ENCODE measurements at regions not wholly inside any gene's neighbourhood (a gene's known extent, or its start where the extent isn't known, plus 50 kb on each side); places are given as distances from the start of the nearest gene placed in this dataset.

DNA sequence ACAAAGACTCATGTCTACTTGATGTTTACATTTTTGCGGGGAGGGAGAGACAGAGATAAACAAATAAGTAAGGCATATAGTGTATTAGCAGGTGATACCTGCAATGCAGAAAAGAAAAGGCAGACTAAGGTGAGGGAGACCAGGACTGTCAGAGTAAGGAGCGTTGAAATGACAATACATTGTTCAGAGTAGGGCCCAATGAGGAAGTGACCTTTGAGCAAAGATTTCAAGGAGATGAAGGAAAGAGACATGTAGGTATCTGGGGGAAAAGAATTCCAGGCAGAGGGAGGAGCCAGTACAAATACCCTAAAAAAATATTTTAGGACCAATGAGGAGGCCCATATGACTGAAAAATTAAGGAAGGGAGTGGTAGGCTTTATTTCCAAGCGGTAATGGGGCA is 162.7 kb upstream of the PRSS1 start:
- H3K27me3 ChIP-seq = no peaks in the 10 kb centered on the region
- H3K4me3 ChIP-seq (ENCODE audit: low read depth in 1 of 2, low read length in 1 of 2) = no peak overlapping the region
- no peaks in the 10 kb centered on the region for H3K4me1 ChIP-seq (ENCODE audit: control insufficient read depth in 1 of 2, insufficient read depth in 1 of 2, low read depth in 1 of 2, low read length in 1 of 2)
- no peak overlapping the region for H3K27ac ChIP-seq
- no peaks in the 10 kb centered on the region for H3K9me3 ChIP-seq
- no peaks in the 10 kb centered on the region for H3K36me3 ChIP-seq
- TF ChIP-seq, protein P1, sequence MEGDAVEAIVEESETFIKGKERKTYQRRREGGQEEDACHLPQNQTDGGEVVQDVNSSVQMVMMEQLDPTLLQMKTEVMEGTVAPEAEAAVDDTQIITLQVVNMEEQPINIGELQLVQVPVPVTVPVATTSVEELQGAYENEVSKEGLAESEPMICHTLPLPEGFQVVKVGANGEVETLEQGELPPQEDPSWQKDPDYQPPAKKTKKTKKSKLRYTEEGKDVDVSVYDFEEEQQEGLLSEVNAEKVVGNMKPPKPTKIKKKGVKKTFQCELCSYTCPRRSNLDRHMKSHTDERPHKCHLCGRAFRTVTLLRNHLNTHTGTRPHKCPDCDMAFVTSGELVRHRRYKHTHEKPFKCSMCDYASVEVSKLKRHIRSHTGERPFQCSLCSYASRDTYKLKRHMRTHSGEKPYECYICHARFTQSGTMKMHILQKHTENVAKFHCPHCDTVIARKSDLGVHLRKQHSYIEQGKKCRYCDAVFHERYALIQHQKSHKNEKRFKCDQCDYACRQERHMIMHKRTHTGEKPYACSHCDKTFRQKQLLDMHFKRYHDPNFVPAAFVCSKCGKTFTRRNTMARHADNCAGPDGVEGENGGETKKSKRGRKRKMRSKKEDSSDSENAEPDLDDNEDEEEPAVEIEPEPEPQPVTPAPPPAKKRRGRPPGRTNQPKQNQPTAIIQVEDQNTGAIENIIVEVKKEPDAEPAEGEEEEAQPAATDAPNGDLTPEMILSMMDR (IDR thresholded peaks at IDR 0.05) = no peak

DNA sequence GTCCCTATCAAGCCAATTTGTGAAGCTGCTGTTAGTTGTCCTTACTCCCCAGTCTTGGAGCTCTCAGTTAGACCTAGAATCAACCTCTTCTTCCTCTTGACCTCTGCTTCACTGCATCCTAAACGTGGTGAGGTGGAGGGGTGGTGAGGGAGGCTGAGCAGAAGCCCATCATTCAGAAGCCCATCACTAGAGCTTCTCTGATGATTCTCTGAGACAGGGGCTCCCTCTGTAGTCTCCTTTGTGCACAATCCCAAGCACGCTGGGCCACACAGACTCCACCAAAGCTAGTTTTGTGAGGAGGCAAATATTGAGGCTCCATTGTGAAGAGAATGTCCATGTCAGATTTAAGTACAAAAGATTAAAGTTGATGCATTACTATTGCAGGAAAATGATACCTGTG is 163.8 kb upstream of the PRSS1 start:
- Histone ChIP-seq H3K27me3 (no peaks in the 10 kb centered on the region), H3K36me3 (no peaks in the 10 kb centered on the region), H3K27ac (no peak overlapping the region), H3K4me1 (ENCODE audit: control insufficient read depth in 1 of 2, insufficient read depth in 1 of 2, low read depth in 1 of 2, low read length in 1 of 2) (peaks cover 7 to 10% of the 10 kb centered on the region in 2 experiments), H3K9me3 (no peaks in the 10 kb centered on the region), H3K4me3 (ENCODE audit: low read depth in 1 of 2, low read length in 1 of 2) (no peak overlapping the region)
- TF ChIP-seq, protein P1 (IDR thresholded peaks at IDR 0.05) = no peak

DNA sequence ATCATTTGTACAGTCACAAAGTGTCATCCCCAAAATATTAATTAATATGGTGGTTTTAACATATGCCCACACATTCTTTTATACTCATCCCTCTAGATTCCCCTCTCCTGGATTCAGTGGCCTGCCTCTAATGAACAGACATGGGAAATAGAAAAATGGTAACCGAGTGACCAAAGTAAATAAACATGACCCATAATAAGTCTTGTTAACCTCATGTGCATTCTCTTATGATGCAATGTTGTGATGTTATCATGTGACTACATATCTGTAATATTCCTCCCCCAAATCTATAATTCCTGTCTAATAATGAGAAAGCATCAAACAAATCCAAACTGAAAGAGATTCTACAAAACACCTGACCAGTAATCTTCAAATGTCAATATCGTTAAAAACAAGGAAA is 164.5 kb upstream of the PRSS1 start:
- Histone ChIP-seq H3K27ac (no peak overlapping the region), H3K27me3 (no peaks in the 10 kb centered on the region), H3K4me3 (ENCODE audit: low read depth in 1 of 2, low read length in 1 of 2) (no peak overlapping the region), H3K36me3 (no peaks in the 10 kb centered on the region), H3K4me1 (ENCODE audit: control insufficient read depth in 1 of 2, insufficient read depth in 1 of 2, low read depth in 1 of 2, low read length in 1 of 2) (peaks cover 7 to 10% of the 10 kb centered on the region in 2 experiments), H3K9me3 (no peaks in the 10 kb centered on the region)
- TF ChIP-seq, protein P1 (IDR thresholded peaks at IDR 0.05) = no peak

DNA sequence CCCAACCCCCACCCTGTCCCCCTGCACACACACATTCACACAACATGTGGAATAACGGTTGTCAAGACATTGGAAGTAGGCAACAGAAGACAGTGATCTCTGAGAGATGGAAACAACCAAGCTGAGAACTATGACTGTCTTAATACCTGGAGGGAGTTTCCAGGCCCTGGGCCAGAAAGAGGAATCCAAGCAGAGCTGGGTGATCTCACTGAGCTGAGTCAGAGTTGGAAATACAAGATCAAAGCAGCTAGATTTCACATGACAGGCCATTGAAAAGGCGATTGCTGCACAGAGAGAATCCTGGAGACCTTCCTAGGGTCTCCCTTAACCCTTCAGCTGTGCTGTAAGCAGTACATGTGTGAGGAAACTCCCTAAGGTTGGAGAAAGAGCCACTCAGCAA is 165.8 kb upstream of the PRSS1 start:
- TF ChIP-seq, protein P1 (IDR thresholded peaks at IDR 0.05) = no peak
- H3K4me1 ChIP-seq (ENCODE audit: control insufficient read depth in 1 of 2, insufficient read depth in 1 of 2, low read depth in 1 of 2, low read length in 1 of 2) = peaks cover 7 to 10% of the 10 kb centered on the region in 2 experiments
- no peaks in the 10 kb centered on the region for H3K36me3 ChIP-seq
- no peak overlapping the region for H3K27ac ChIP-seq
- no peaks in the 10 kb centered on the region for H3K27me3 ChIP-seq
- H3K9me3 ChIP-seq = no peaks in the 10 kb centered on the region
- H3K4me3 ChIP-seq (ENCODE audit: low read depth in 1 of 2, low read length in 1 of 2) = no peak overlapping the region

DNA sequence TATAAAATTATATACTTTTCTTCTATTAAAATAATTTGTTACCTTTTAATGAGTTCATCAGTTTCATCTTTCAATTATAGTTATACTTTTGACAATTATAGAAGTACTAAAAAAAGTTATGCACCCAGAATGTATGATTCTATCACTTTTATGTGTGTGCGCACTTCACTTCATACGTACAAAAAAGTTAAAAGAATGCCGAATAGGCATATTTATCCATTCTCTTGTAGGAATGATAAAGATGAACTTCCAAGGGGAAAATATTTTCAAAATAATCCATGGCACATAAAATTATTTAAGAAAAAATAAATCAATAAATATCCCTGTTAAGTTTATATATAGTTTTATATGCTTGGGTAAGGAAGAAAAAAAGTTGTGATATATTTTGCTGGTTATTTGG is 166.9 kb upstream of the PRSS1 start:
- no peaks in the 10 kb centered on the region for H3K9me3 ChIP-seq
- H3K36me3 ChIP-seq = no peaks in the 10 kb centered on the region
- H3K4me3 ChIP-seq (ENCODE audit: low read depth in 1 of 2, low read length in 1 of 2) = no peak overlapping the region
- TF ChIP-seq, protein P1 (IDR thresholded peaks at IDR 0.05) = no peak
- H3K4me1 ChIP-seq (ENCODE audit: control insufficient read depth in 1 of 2, insufficient read depth in 1 of 2, low read depth in 1 of 2, low read length in 1 of 2) = peaks cover 7 to 10% of the 10 kb centered on the region in 2 experiments
- no peak overlapping the region for H3K27ac ChIP-seq
- no peaks in the 10 kb centered on the region for H3K27me3 ChIP-seq

DNA sequence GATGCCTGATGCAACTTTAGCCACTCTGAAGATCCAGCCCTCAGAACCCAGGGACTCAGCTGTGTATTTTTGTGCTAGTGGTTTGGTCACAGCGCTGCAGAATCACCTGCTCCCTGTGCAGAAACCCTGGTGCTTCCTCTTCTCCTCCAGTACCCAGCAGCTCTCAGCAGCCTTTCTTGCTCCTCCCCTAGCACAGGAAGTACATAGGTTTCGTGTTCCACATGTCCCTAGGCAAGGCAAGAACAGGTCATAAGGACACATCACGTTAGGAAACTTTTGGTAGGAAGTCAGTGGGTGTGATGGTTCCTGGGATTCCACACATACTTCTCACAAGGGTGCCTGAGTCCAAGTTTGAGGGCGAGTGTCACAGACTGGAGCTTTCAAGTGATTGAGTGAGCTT is 167.9 kb upstream of the PRSS1 start:
- peaks cover 7 to 10% of the 10 kb centered on the region in 2 experiments for H3K4me1 ChIP-seq (ENCODE audit: control insufficient read depth in 1 of 2, insufficient read depth in 1 of 2, low read depth in 1 of 2, low read length in 1 of 2)
- H3K36me3 ChIP-seq = no peaks in the 10 kb centered on the region
- no peaks in the 10 kb centered on the region for H3K9me3 ChIP-seq
- H3K4me3 ChIP-seq (ENCODE audit: low read depth in 1 of 2, low read length in 1 of 2) = no peak overlapping the region
- TF ChIP-seq, protein P1 (IDR thresholded peaks at IDR 0.05) = no peak
- no peaks in the 10 kb centered on the region for H3K27me3 ChIP-seq
- no peak overlapping the region for H3K27ac ChIP-seq

Measured in neutrophil (primary cell).